HCT116 (cell line): ENCODE measurements at regions not wholly inside any gene's neighbourhood (a gene's known extent, or its start where the extent isn't known, plus 50 kb on each side); places are given as distances from the start of the nearest gene placed in this dataset.

Source experiments
- ATAC-seq: fragments of 200-7000 bp; cut with Tn5 transposase; 2 replicates; pipeline ENCODE4 v1.9.1; 2020; ENCODE audit warnings: mild to moderate bottlenecking, moderate library complexity
- BruUV-seq: library from RNA; stranded (reverse); fragments of 400-500 nt; replicated peaks from 2 replicates; lab custom pipeline; 2021; lab: Mats Ljungman, UMichigan
- CTCF ChIA-PET: fragments of 300-600 bp; sonication (Branson Sonifier 250); formaldehyde crosslinking; loops from one replicate; lab custom pipeline; 2021; ENCODE audit warnings: antibody characterized with exemption; lab: Charles Lee
- POLR2A ChIA-PET: fragments of 300-600, 350-600 bp; sonication (Branson Sonifier 250); formaldehyde crosslinking; loops from one replicate; lab custom pipeline; 2021; ENCODE audit warnings: antibody characterized with exemption; lab: Charles Lee
- RAD21 ChIA-PET, 2 experiments: fragments of 300-600 bp; sonication (Branson Sonifier 250); formaldehyde crosslinking; loops; one replicate each; lab custom pipeline; 2023; ENCODE audit warnings: low total read pairs in 2 of 2; ENCODE audit not compliant: uncharacterized antibody in 2 of 2, unreplicated experiment in 2 of 2, low non-redundant PET in 1 of 2; lab: Charles Lee
- DNase-seq: peaks from one replicate; pipeline ENCODE4 v3.0.0-alpha.2; 2010; ENCODE audit warnings: low read depth, low spot score
- H2AFZ ChIP-seq: fragments of 200-600 bp; shearing (Covaris generic), sonication (generic); 2 replicates; pipeline ENCODE4 v1.6.1; 2017; ENCODE audit warnings: low read depth, mixed run types, mixed read lengths, antibody characterized with exemption, low read length; ENCODE audit not compliant: poor library complexity, severe bottlenecking
- H3K27ac ChIP-seq: 2 replicates; pipeline ENCODE4 v1.5.1; 2012; ENCODE audit warnings: low read depth, low read length
- H3K27me3 ChIP-seq: fragments of 200-600 bp; sonication (generic); 2 replicates; pipeline ENCODE4 v1.6.1; 2016; ENCODE audit warnings: mixed run types, low read length, mixed read lengths; ENCODE audit not compliant: insufficient read depth
- H3K36me3 ChIP-seq, 2 experiments: fragments of 200-500 bp in 1 of 2; fragments of 200-600 bp in 1 of 2; sonication (Bioruptor generic) in 1 of 2; sonication (generic) in 1 of 2; 2 replicates each; pipeline versions ENCODE4 v1.5.1 to v1.6.1; 2014 to 2016; ENCODE audit warnings: low read length in 2 of 2, inconsistent platforms in 1 of 2, mixed read lengths in 1 of 2, mixed run types in 1 of 2; ENCODE audit not compliant: insufficient read depth in 2 of 2, control insufficient read depth in 1 of 2
- H3K4me1 ChIP-seq, 2 experiments: fragments of 200-600 bp in 1 of 2; sonication (generic) in 1 of 2; 2 replicates each; pipeline versions ENCODE4 v1.5.1 to v1.6.1; 2012 to 2017; ENCODE audit warnings: low read length in 2 of 2, inconsistent platforms in 1 of 2, mild to moderate bottlenecking in 1 of 2, mixed read lengths in 1 of 2, mixed run types in 1 of 2, moderate library complexity in 1 of 2; ENCODE audit not compliant: insufficient read depth in 2 of 2, control insufficient read depth in 1 of 2
- H3K4me2 ChIP-seq: fragments of 200-600 bp; sonication (generic); 2 replicates; pipeline ENCODE4 v1.6.1; 2017; ENCODE audit warnings: mixed run types, low read length, mixed read lengths
- H3K4me3 ChIP-seq, 2 experiments: fragments of 200-600 bp in 1 of 2; sonication (generic) in 1 of 2; replicated peaks in 1 of 2; 2 replicates each; pipeline ENCODE4 v1.5.1; 2011 to 2016; ENCODE audit warnings: low read length in 2 of 2, control low read depth in 1 of 2, low read depth in 1 of 2, mild to moderate bottlenecking in 1 of 2, mixed read lengths in 1 of 2, mixed run types in 1 of 2
- H3K79me2 ChIP-seq: fragments of 200-600 bp; sonication (generic); 2 replicates; pipeline ENCODE4 v1.6.1; 2017; ENCODE audit warnings: mild to moderate bottlenecking, mixed run types, low read length, moderate library complexity, mixed read lengths; ENCODE audit not compliant: insufficient read depth
- H3K9ac ChIP-seq: fragments of 200-600 bp; sonication (generic); 2 replicates; pipeline ENCODE4 v1.6.1; 2016; ENCODE audit warnings: low read length, mixed read lengths
- H3K9me2 ChIP-seq: fragments of 200-600 bp; sonication (generic), shearing (Covaris generic); 2 replicates; pipeline ENCODE4 v1.6.1; 2017; ENCODE audit warnings: mixed run types, mild to moderate bottlenecking, moderate library complexity; ENCODE audit not compliant: insufficient read depth
- H3K9me3 ChIP-seq, 2 experiments: fragments of 200-500 bp in 1 of 2; fragments of 200-600 bp in 1 of 2; sonication (Bioruptor generic) in 1 of 2; sonication (generic) in 1 of 2; 2 replicates each; pipeline ENCODE4 v1.6.1; 2014 to 2017; ENCODE audit warnings: low read length in 2 of 2, mixed read lengths in 2 of 2, inconsistent platforms in 1 of 2, low read depth in 1 of 2, mild to moderate bottlenecking in 1 of 2, mixed run types in 1 of 2, moderate library complexity in 1 of 2; ENCODE audit not compliant: control insufficient read depth in 1 of 2, insufficient read depth in 1 of 2
- H4K20me1 ChIP-seq: fragments of 200-600 bp; sonication (generic), shearing (Covaris generic); 2 replicates; pipeline ENCODE4 v1.6.1; 2017; ENCODE audit warnings: mixed run types, mild to moderate bottlenecking, moderate library complexity; ENCODE audit not compliant: insufficient read depth
- CTCF ChIP-seq, 3 experiments: fragments of 200-600 bp in 1 of 3; sonication (generic) in 1 of 3; IDR thresholded peaks in 2 of 3; conservative IDR thresholded peaks in 1 of 3; 2 replicates each; pipeline ENCODE4 v1.5.1; 2012 to 2017; ENCODE audit warnings: low read depth in 2 of 3, low read length in 2 of 3, antibody characterized with exemption in 1 of 3, borderline replicate concordance in 1 of 3, control low read depth in 1 of 3, mild to moderate bottlenecking in 1 of 3, mixed read lengths in 1 of 3, mixed run types in 1 of 3, moderate library complexity in 1 of 3; ENCODE audit not compliant: insufficient read depth in 1 of 3
- EGR1 ChIP-seq: IDR thresholded peaks from 2 replicates; pipeline ENCODE4 v1.6.1; 2012; ENCODE audit warnings: low read depth
- ELF1 ChIP-seq: IDR thresholded peaks from 2 replicates; pipeline ENCODE4 v1.6.1; 2012; ENCODE audit warnings: low read depth, borderline replicate concordance
- EZH2 ChIP-seq: fragments of 200-600 bp; sonication (generic); IDR thresholded peaks from 2 replicates; pipeline ENCODE4 v1.6.1; 2017; ENCODE audit warnings: antibody characterized with exemption, mixed run types
- FOSL1 ChIP-seq: IDR thresholded peaks from 2 replicates; pipeline ENCODE4 v1.6.1; 2012; ENCODE audit warnings: low read depth
- JUND ChIP-seq: IDR thresholded peaks from 2 replicates; pipeline ENCODE4 v1.6.1; 2012
- MAX ChIP-seq: IDR thresholded peaks from 2 replicates; pipeline ENCODE4 v1.6.1; 2012
- REST ChIP-seq: IDR thresholded peaks from 2 replicates; pipeline ENCODE4 v1.6.1; 2012; ENCODE audit warnings: low read depth
- SIN3A ChIP-seq: IDR thresholded peaks from 2 replicates; pipeline ENCODE4 v1.6.1; 2012; ENCODE audit warnings: low read depth
- SP1 ChIP-seq: IDR thresholded peaks from 2 replicates; pipeline ENCODE4 v1.6.1; 2012; ENCODE audit warnings: low read depth
- SRF ChIP-seq: IDR thresholded peaks from 2 replicates; pipeline ENCODE4 v1.6.1; 2012; ENCODE audit warnings: low read depth
- ZBTB33 ChIP-seq: IDR thresholded peaks from 2 replicates; pipeline ENCODE4 v1.6.1; 2011; ENCODE audit warnings: mild to moderate bottlenecking, low read length, moderate library complexity; ENCODE audit not compliant: insufficient replicate concordance; ENCODE audit errors: extremely low read depth
- ZNF274 ChIP-seq: fragments of 200-500 bp; sonication (Bioruptor generic); IDR thresholded peaks from 2 replicates; pipeline ENCODE4 v1.6.1; 2014; ENCODE audit warnings: mild to moderate bottlenecking, low read depth, low read length, inconsistent platforms
- intact Hi-C: fragments of 100-400 bp; cut with micrococcal nuclease; formaldehyde crosslinking; loops from 2 replicates; pipeline ENCODE4 v1.10.0; 2022

GRCh38 chr3:87756616-87757015 lies 302.2 kb downstream of the CGGBP1 start:
- intact Hi-C loops: no loop called here
- Histone ChIP-seq H3K4me1 (no peaks in the 10 kb centered on the region), H3K79me2 (no peaks in the 10 kb centered on the region), H3K9me3 (no peaks in the 10 kb centered on the region), H3K4me3 (no peak overlapping the region), H3K4me2 (no peak overlapping the region), H3K9ac (no peak overlapping the region), H4K20me1 (no peaks in the 10 kb centered on the region), H3K9me2 (no peaks in the 10 kb centered on the region)
- RAD21 ChIA-PET: no interaction called here
- CTCF ChIA-PET: no interaction called here
- no TSS peak for BruUV-seq
- no peak for DNase-seq
- TF ChIP-seq EGR1 (no peak), ZBTB33 (no peak), FOSL1 (no peak), EZH2 (no peak), SRF (no peak), ELF1 (no peak), SP1 (no peak), CTCF (IDR thresholded peaks at IDR 0.05 in 2 of 3, conservative IDR thresholded peaks at IDR 0.05 in 1 of 3; ENCODE audit: borderline replicate concordance in 1 of 3, insufficient read depth in 1 of 3, low read depth in 2 of 3, low read length in 2 of 3) (no peak), MAX (no peak), ZNF274 (no peak), REST (no peak), JUND (no peak), SIN3A (no peak)
- TF ChIP-seq, all 23 proteins: peak for 0
- Histone ChIP-seq H3K27ac (no peak overlapping the region), H2AFZ (no peak overlapping the region), H3K27me3 (no peaks in the 10 kb centered on the region), H3K36me3 (no peaks in the 10 kb centered on the region)
- ATAC-seq: no peak
- POLR2A ChIA-PET: no interaction called here
